ENCODE measurements at regions not wholly inside any gene's neighbourhood (a gene's known extent, or its start where the extent isn't known, plus 50 kb on each side); places are given as distances from the start of the nearest gene placed in this dataset.

- ATAC-seq (ENCODE audit: insufficient number of reproducible peaks, low FRiP score, low read depth) = no peak
- H3K4me1 ChIP-seq (ENCODE audit: control insufficient read depth in 1 of 2, low read depth in 2 of 2) = no peaks in the 10 kb centered on the region
- no peak overlapping the region for H3K4me3 ChIP-seq
- no peak for TF ChIP-seq CTCF (IDR thresholded peaks at IDR 0.05)
- no peaks in the 10 kb centered on the region for H3K27me3 ChIP-seq (replicated peaks; ENCODE audit: insufficient read depth)
- H3K27ac ChIP-seq = no peak overlapping the region
- no peaks in the 10 kb centered on the region for H3K9me3 ChIP-seq
- H3K36me3 ChIP-seq = no peaks in the 10 kb centered on the region
- no peak for DNase-seq (ENCODE audit: low spot score)
Measured at GRCh38 chr5:116856271-116856670, 281.6 kb upstream of the SEMA6A start.

DNA sequence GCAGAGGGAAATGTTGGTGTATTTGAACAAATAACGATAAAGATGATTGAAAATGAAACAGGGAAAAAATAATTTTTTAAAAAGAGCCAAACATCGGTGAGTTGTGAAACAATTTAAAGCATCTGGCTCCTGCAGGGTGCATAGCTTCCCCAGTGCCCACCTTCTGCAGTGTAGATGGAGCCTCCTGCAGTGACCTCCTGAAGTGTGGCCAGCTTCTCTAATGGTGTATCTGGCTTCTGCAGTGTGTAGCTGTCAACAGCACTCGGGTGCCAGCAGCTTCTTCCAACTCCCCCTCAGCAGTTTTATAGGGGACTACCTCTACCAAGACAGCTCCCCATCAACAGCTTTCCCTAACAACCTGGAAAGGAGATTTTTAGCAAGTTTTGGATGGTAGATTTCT, 279.4 kb upstream of the SEMA6A start:
- Histone ChIP-seq H3K9me3 (no peaks in the 10 kb centered on the region), H3K36me3 (no peaks in the 10 kb centered on the region), H3K27ac (no peak overlapping the region), H3K4me3 (no peak overlapping the region), H3K4me1 (ENCODE audit: control insufficient read depth in 1 of 2, low read depth in 2 of 2) (no peaks in the 10 kb centered on the region), H3K27me3 (replicated peaks; ENCODE audit: insufficient read depth) (no peaks in the 10 kb centered on the region)
- no peak for TF ChIP-seq CTCF (IDR thresholded peaks at IDR 0.05)
- ATAC-seq (ENCODE audit: insufficient number of reproducible peaks, low FRiP score, low read depth) = no peak
- no peak for DNase-seq (ENCODE audit: low spot score)

DNA sequence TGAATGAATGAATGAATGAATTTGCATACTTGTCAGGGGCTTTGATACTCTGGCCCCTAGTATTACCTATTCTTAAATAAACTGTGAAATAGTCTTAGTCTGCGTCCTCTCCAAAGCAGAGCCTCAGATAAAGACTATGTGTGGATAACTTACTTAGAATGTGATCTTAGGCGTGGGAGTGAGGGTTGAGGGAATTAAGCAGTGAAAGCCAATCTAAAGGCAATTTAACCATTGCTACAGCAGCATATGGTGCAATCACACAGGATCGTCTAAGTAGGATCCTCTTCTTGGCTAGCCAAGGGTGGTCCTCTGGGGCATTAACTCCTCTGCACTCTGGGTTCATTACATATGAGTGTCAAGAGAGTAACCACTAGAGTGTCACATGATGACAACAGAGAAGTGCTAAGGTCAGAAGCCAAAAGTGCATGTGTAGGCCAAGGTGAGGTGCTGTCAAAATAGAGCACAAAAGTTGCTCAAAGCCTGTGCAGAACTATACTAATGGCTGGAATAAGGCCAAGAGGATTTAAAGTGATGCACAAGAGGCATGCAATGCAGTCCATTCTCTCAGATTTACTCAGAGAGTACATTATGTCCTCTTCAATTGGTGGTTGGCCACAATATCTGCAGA, 274.4 kb upstream of the SEMA6A start:
- H3K27me3 ChIP-seq (replicated peaks; ENCODE audit: insufficient read depth) = no peaks in the 10 kb centered on the region
- no peak overlapping the region for H3K27ac ChIP-seq
- H3K9me3 ChIP-seq = no peaks in the 10 kb centered on the region
- H3K4me1 ChIP-seq (ENCODE audit: control insufficient read depth in 1 of 2, low read depth in 2 of 2) = no peaks in the 10 kb centered on the region
- no peaks in the 10 kb centered on the region for H3K36me3 ChIP-seq
- no peak overlapping the region for H3K4me3 ChIP-seq
- no peak for DNase-seq (ENCODE audit: low spot score)
- ATAC-seq (ENCODE audit: insufficient number of reproducible peaks, low FRiP score, low read depth) = no peak
- TF ChIP-seq CTCF (IDR thresholded peaks at IDR 0.05) = no peak

GRCh38 chr5:116847960-116848359, 273.3 kb upstream of the SEMA6A start:
- H3K27me3 ChIP-seq (replicated peaks; ENCODE audit: insufficient read depth) = no peaks in the 10 kb centered on the region
- no peaks in the 10 kb centered on the region for H3K9me3 ChIP-seq
- ATAC-seq (ENCODE audit: insufficient number of reproducible peaks, low FRiP score, low read depth) (no peak), DNase-seq (ENCODE audit: low spot score) (no peak)
- no peaks in the 10 kb centered on the region for H3K36me3 ChIP-seq
- H3K27ac ChIP-seq = no peak overlapping the region
- no peaks in the 10 kb centered on the region for H3K4me1 ChIP-seq (ENCODE audit: control insufficient read depth in 1 of 2, low read depth in 2 of 2)
- no peak for TF ChIP-seq CTCF (IDR thresholded peaks at IDR 0.05)
- no peak overlapping the region for H3K4me3 ChIP-seq

DNA sequence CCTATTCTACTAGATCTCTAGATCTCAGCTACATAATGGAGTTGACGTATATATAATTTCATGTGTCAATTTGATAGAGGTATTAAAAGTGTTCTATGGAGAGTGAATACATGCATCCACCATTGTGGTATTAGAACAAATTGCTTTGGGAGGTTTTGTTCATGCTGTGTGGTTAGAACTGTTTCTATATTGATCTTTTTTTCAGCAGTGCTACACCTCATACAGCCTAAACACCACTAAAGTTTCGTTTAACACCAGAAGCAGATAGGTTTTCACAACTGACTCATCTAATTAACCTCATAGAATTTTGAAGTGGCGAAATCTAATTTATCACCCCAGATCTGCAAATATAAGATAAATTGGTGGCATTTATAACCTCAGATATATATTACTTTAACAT, 269.4 kb upstream of the SEMA6A start:
- no peak overlapping the region for H3K27ac ChIP-seq
- no peak for ATAC-seq (ENCODE audit: insufficient number of reproducible peaks, low FRiP score, low read depth)
- no peaks in the 10 kb centered on the region for H3K36me3 ChIP-seq
- no peaks in the 10 kb centered on the region for H3K4me1 ChIP-seq (ENCODE audit: control insufficient read depth in 1 of 2, low read depth in 2 of 2)
- H3K4me3 ChIP-seq = no peak overlapping the region
- no peaks in the 10 kb centered on the region for H3K27me3 ChIP-seq (replicated peaks; ENCODE audit: insufficient read depth)
- DNase-seq (ENCODE audit: low spot score) = no peak
- no peak for TF ChIP-seq CTCF (IDR thresholded peaks at IDR 0.05)
- H3K9me3 ChIP-seq = no peaks in the 10 kb centered on the region

All from thoracic aorta (tissue), 2 donors.